ENCODE measurements at regions not wholly inside any gene's neighbourhood (a gene's known extent, or its start where the extent isn't known, plus 50 kb on each side); places are given as distances from the start of the nearest gene placed in this dataset.

GRCh38 chr5:2193142-2193541, 310.4 kb upstream of the IRX4 start:
- no peak for DNase-seq (ENCODE audit: low read depth in 3 of 3, low spot score in 1 of 3)

- DNase-seq (ENCODE audit: low read depth in 3 of 3, low spot score in 1 of 3) = no peak
These were observed 309.8 kb upstream of the IRX4 start for GRCh38 chr5:2192496-2192895.

GRCh38 chr5:2191972-2192371, 309.2 kb upstream of the IRX4 start:
- DNase-seq (ENCODE audit: low read depth in 3 of 3, low spot score in 1 of 3) = no peak

GRCh38 chr5:2190549-2190948, 307.8 kb upstream of the IRX4 start:
- DNase-seq (ENCODE audit: low read depth in 3 of 3, low spot score in 1 of 3) = no peak

- no peak for DNase-seq (ENCODE audit: low read depth in 3 of 3, low spot score in 1 of 3)
These were observed 305.9 kb upstream of the IRX4 start for GRCh38 chr5:2188661-2189060.

- no peak for DNase-seq (ENCODE audit: low read depth in 3 of 3, low spot score in 1 of 3)
These were observed 305.4 kb upstream of the IRX4 start for GRCh38 chr5:2188137-2188536.

GRCh38 chr5:2187687-2188086, 305.0 kb upstream of the IRX4 start:
- DNase-seq (ENCODE audit: low read depth in 3 of 3, low spot score in 1 of 3) = no peak

- no peak for DNase-seq (ENCODE audit: low read depth in 3 of 3, low spot score in 1 of 3)
These were observed 304.4 kb upstream of the IRX4 start for GRCh38 chr5:2187156-2187555.

GRCh38 chr5:2186472-2187015, 303.8 kb upstream of the IRX4 start:
- DNase-seq (ENCODE audit: low read depth in 3 of 3, low spot score in 1 of 3) = no peak

GRCh38 chr5:2185646-2186471, 303.1 kb upstream of the IRX4 start:
- DNase-seq (ENCODE audit: low read depth in 3 of 3, low spot score in 1 of 3) = no peak

- no peak for DNase-seq (ENCODE audit: low read depth in 3 of 3, low spot score in 1 of 3)
These were observed 302.1 kb upstream of the IRX4 start for GRCh38 chr5:2184563-2185540.

- no peak for DNase-seq (ENCODE audit: low read depth in 3 of 3, low spot score in 1 of 3)
These were observed 301.3 kb upstream of the IRX4 start for GRCh38 chr5:2184026-2184366.

- DNase-seq (ENCODE audit: low read depth in 3 of 3, low spot score in 1 of 3) = no peak
These were observed 300.7 kb upstream of the IRX4 start for GRCh38 chr5:2183154-2184025.

GRCh38 chr5:2182020-2182419, 299.3 kb upstream of the IRX4 start:
- no peak for DNase-seq (ENCODE audit: low read depth in 3 of 3, low spot score in 1 of 3)

- DNase-seq (ENCODE audit: low read depth in 3 of 3, low spot score in 1 of 3) = no peak
These were observed 298.8 kb upstream of the IRX4 start for GRCh38 chr5:2181557-2181956.

GRCh38 chr5:2181149-2181548, 298.4 kb upstream of the IRX4 start:
- no peak for DNase-seq (ENCODE audit: low read depth in 3 of 3, low spot score in 1 of 3)

GRCh38 chr5:2180456-2180855, 297.7 kb upstream of the IRX4 start:
- DNase-seq (ENCODE audit: low read depth in 3 of 3, low spot score in 1 of 3) = no peak

GRCh38 chr5:2179861-2180260, 297.1 kb upstream of the IRX4 start:
- no peak for DNase-seq (ENCODE audit: low read depth in 3 of 3, low spot score in 1 of 3)

- DNase-seq (ENCODE audit: low read depth in 3 of 3, low spot score in 1 of 3) = no peak
These were observed 295.8 kb upstream of the IRX4 start for GRCh38 chr5:2178528-2178927.

- DNase-seq (ENCODE audit: low read depth in 3 of 3, low spot score in 1 of 3) = no peak
These were observed 295.3 kb upstream of the IRX4 start for GRCh38 chr5:2178071-2178477.

- DNase-seq (ENCODE audit: low read depth in 3 of 3, low spot score in 1 of 3) = no peak
These were observed 294.5 kb upstream of the IRX4 start for GRCh38 chr5:2177244-2177643.

All from stimulated activated CD4-positive, alpha-beta T cell treated with anti-CD3 and anti-CD28 coated beads, TNF-alpha, amount 100 ng/mL, for 1 hour (primary cell).